PC-3 (cell line): ENCODE measurements at regions not wholly inside any gene's neighbourhood (a gene's known extent, or its start where the extent isn't known, plus 50 kb on each side); places are given as distances from the start of the nearest gene placed in this dataset.

Source experiments
- CTCF ChIP-seq: fragments of 300-600 bp; sonication (generic); conservative IDR thresholded peaks from 2 replicates; pipeline ENCODE4 v1.5.1; 2017; ENCODE audit warnings: antibody characterized with exemption, low read depth, mild to moderate bottlenecking, low read length
- EZH2 ChIP-seq: fragments of 300-600 bp; sonication (generic); IDR thresholded peaks from one replicate; pipeline ENCODE4 v1.6.1; 2017; ENCODE audit warnings: antibody characterized with exemption, mild to moderate bottlenecking, low read length; ENCODE audit not compliant: unreplicated experiment

GRCh38 chr15:26382444-26383072 is 390.3 kb downstream of the GABRB3 start:
- TF ChIP-seq CTCF (no peak), EZH2 (no peak)
